ENCODE measurements at regions not wholly inside any gene's neighbourhood (a gene's known extent, or its start where the extent isn't known, plus 50 kb on each side); places are given as distances from the start of the nearest gene placed in this dataset.
"Not testable (repeated sequence)": the region's sequence is repeated elsewhere in the genome, so short reads cannot be mapped to it uniquely, and the experiment has no call there.

DNA sequence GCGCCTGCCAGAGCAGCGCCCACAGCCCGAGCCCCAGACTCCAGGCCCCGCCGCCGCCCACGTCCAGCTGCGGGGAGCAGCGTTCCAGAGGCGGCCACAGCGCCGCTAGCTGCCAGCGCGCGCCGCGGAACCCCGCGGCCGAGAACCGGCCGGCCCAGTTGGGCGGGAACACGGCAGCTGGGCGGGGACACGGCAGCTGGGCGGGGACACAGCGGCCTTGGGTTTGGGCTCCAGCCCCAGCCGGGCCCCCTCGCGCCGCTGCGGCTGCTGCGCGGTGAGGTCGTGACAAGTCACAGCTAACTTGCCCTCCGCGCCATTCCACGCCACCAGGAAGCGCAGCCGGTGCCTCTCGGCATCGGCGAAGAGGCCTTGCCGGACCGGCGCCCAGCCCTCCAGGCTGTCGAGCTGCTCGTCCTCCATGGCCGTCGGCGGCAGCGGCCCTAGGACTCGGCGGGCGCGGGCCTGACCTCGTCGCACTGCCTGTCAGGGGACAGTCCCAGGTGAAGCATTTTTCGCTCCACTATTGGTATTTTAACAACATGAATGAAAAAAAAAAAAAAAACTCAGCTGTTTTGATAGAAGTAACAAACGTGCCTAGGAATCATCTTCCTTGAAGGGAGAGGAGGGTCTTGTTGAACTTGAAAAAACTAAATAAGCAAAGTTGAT, 56.6 kb upstream of the GOLGA8N start:
- peak; percentile 12 for DNase-seq

DNA sequence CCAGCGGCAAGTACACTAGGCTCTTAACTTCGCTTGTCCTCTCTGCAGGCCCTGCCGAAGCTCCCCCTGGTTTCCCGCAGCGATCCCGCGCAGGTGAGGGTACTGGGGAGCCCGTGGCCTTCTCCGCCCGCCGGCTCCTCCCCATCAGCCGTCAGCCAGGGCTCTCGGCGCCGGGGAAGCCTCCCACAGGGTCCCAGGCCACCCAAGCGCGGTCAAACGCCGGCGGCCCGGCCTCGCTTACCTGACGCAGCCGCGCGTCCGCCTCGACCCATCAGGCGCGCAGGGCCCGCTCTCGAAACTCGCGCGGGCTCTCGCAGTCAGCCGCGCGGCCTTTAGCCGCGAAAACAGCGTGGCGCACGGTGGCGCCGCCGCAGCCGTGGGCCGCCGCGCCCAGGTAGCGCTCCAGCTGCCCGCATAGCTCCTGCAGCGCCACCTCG, 57.2 kb upstream of the GOLGA8N start:
- DNase-seq = not testable (repeated sequence)

DNA sequence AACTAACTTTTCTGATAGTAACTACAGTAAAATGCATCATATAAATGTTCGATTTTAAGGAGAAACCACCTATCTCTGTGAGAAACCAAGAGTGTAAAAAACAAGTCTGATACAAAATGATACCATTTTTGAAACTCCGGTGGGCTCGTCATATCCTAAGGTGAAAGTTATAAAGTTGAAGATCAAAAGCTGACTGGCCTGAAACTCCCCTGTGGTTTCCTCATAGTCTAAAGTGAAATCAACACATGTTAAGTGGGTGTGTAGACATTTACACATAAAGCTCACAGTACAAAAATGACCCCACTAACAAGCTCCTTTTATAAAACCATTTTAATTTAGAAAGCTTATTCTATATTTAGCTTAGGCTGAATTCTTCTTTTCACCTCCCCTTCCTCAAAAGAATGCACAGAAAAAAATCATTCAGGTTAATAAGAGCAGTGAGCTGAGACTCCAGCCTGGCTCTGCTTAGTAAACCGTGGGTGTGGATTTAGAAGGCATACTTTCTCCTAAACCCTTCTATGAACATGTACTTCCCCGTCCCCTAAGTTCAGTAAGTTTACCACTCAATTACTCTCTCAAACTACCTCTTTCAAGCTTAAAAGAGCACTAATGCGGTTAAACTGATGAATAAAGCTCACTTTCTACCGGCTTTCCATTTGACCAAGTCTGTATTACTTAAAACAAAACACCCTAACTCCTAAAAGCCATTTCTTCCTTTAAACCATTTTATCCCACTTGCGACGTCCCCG, 57.9 kb upstream of the GOLGA8N start:
- DNase-seq = not testable (repeated sequence)

DNA sequence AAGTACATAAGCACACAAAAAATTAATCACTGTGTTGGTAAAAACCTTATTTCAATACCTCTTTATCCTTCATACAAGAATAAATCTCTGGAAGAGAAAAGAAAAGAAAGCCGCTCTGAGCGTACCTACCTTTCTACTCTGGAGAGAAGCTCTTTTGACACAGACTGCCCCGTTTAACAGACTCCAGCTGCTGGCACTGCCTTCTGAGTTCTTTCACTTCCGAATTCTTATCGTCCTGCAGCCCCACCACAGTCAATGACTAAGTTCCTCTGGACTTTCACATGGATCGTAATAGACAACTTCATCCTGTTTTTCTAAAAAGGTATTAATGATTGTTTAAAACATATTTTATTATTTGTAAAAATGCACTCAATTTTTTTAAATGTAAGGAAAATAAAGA, 67.5 kb upstream of the GOLGA8O start:
- not testable (repeated sequence) for DNase-seq

DNA sequence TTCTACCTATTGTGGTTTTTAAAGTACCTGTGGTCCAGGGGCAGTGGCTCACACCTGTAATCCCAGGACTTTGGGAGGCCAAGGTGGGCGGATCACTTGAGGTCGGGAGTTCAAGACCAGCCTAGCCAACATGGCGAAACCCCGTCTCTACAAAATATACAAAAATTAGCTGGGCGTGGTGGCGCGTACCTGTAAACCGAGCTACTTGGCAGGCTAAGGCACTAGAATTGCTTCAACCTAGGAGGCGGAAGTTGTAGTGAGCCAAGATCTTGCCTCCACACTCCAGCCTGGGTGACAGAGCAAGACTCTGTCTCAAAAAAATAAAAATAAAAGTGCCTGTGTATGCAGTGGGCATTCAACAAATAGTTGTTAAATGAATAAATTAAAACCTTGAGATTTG, 67.0 kb upstream of the GOLGA8O start:
- DNase-seq = not testable (repeated sequence)

DNA sequence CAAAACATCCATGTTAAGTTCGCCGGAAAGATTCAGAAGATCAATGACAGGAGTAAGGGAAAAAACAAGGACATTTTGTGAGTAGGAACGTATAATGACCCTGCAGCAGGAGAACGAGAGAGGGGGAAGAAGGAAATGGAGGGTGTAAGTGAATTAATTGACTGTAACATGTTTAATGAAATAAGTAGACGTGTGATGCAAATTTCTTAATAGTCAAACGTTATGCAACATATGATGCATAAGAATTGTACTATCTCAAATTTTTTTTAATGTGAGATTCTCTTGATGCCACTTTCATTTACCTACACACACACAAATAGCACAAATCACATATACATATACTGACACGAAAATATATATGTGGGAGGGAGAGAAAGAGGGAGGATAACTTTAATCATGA, 63.5 kb upstream of the GOLGA8O start:
- not testable (repeated sequence) for DNase-seq

DNA sequence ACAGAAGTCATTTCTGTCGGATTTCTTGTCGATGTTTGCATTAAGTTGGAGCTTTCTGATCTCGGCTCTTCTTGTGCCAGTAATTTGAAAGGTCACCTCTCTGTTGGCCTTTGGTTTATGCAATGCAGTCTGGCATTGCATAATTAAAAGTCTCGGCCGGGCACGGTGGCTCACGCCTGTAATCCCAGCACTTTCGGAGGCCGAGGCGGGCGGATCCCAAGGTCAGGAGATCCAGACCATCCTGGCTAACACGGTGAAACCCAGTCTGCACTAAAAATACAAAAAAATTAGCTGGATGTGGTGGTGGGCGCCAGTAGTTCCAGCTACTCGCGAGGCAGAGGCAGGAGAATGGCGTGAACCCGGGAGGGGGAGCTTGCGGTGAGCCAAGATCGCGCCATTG, 62.6 kb upstream of the GOLGA8O start:
- DNase-seq = not testable (repeated sequence)

DNA sequence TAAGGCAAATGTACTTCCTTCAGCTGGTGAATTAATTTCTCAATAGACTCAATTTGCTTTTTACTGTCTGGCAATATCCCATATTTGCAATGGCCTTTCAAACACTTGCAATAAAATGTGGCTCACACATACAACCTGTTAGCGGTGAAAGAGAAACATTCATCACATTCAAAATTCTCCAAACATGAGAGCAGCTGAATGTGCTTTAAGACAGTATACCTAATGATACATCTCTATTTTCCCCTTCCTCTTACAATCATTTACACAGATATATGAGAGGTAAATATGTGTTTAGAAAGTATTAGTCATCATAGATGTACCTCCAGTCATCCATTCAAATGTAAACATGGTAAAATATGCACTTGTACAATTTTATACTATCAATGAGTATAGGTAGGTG, 61.5 kb upstream of the GOLGA8O start:
- not testable (repeated sequence) for DNase-seq

DNA sequence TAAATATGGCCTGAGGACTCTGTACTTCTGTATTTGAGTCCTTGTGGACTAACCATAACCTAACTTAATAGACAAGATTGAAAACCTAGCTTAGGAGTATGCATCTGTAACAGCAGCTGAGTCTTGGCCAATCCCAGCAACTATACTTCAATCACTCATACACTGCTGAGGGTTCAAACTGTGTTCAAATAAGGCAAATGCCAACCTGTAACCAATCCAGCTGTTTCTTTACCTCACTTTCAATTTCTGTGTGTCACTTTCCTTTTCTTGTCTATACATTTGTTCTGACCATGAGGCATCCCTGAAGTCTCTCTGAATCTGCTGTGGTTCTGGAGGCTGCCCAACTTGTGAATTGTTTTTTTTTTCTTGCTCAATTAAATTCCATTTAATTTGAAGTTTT, 57.9 kb upstream of the GOLGA8O start:
- DNase-seq = not testable (repeated sequence)

DNA sequence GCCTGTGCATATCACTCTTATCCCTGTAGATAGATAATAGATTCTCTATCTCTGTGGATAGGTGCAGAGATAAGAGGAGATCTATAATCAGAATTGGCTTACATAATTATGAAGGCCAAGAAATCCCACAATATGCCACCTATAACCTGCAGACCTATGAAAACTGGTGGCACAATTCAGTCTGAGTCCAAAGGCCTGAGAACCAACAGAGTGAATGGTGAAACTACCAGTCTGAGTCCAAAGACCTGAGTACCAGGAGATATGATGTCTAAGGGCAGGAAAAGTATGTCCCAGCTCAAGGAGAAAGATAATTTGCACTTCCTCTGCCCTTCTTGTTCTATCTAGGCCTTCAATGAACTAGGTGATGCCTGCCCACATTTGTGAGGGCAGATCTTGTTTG, 54.6 kb upstream of the GOLGA8O start:
- not testable (repeated sequence) for DNase-seq

DNA sequence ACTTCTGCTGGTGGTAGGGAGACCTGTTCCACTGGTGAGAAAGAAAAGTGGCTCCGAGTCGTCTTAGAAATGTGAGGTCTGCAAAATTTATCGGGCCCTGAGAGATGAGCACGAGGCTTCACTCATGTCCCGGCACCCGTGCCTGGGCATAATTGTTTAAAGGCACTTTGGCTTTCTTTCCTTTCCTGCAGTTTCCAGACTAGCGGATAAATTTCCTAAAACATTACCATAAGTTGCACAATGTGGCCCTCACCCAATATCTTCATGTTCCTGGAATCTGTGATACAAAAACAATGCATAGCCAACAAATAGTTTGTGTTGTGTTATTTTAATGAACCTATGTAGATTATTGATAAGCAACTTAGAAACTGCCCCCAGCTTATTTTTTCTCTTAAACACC, 52.6 kb upstream of the GOLGA8O start:
- DNase-seq = not testable (repeated sequence)

DNA sequence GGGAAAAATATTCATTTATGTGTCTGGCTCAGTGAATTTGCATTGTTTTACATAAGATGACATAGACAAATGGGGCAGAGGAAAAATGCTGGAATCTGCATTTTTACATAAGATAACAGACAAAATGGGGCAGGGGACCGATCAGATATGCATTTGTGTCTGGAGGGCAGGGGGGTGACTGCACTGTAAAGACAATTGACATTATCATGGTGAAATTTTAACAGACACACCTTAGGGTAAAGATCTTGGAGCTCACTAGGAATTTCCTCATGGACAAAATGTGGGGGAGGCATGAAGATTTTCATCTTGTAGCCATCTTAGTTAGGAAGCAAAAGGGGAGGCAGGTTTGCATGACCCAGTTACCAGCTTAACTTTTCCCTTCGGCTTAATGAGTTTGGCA, 51.4 kb upstream of the GOLGA8O start:
- not testable (repeated sequence) for DNase-seq

DNA sequence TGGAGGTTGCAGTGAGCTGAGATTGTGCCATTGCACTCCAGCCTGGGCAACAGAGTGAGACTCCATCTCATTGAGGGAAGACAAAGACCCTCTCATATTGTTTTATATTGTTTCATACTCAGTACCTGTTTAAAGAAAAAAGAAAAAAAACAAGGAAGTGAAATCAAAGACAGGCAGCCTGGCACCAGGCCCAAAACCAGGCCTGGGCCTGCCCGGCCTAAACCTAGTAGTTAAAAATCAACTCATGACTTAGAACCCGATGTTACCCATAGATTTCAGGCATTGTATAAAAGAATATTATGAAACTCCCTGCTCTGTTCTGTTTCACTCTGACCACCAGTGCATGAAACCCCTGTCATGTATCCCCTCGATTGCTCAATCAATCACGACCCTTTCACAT, 50.2 kb upstream of the GOLGA8O start:
- not testable (repeated sequence) for DNase-seq
